GM18519 (cell line): ENCODE measurements at regions not wholly inside any gene's neighbourhood (a gene's known extent, or its start where the extent isn't known, plus 50 kb on each side); places are given as distances from the start of the nearest gene placed in this dataset.
"Not testable (repeated sequence)": the region's sequence is repeated elsewhere in the genome, so short reads cannot be mapped to it uniquely, and the experiment has no call there.

Experiments used
- ATAC-seq: cut with Tn5 transposase; IDR thresholded peaks from one replicate; pipeline ENCODE4 v1.9.1; 2021; ENCODE audit warnings: mild to moderate bottlenecking, moderate library complexity; ENCODE audit not compliant: unreplicated experiment, low FRiP score

- no peak for ATAC-seq
Observed at GRCh38 chr15:62218841-62219240, 53.8 kb upstream of the C2CD4B start.

GRCh38 chr15:62219799-62220198 lies 54.7 kb upstream of the C2CD4B start:
- ATAC-seq: no peak

- ATAC-seq: no peak
Observed at GRCh38 chr15:62223020-62223419, 57.9 kb upstream of the C2CD4B start.

GRCh38 chr15:62228604-62229003 lies 63.5 kb upstream of the C2CD4B start:
- ATAC-seq: no peak

- ATAC-seq: no peak
Observed at GRCh38 chr15:62231856-62232255, 66.8 kb upstream of the C2CD4B start.

GRCh38 chr15:62240121-62241096 lies 75.3 kb upstream of the C2CD4B start:
- no peak for ATAC-seq

- ATAC-seq: no peak
Observed at GRCh38 chr15:62241135-62241770, 76.2 kb upstream of the C2CD4B start.

- ATAC-seq: no peak
Observed at GRCh38 chr15:62242999-62243398, 77.9 kb upstream of the C2CD4B start.

GRCh38 chr15:62244762-62245161 lies 79.7 kb upstream of the C2CD4B start:
- ATAC-seq: no peak

- ATAC-seq: no peak
Observed at GRCh38 chr15:62248277-62248984, 83.3 kb upstream of the C2CD4B start.

GRCh38 chr15:62249501-62249900 lies 84.4 kb upstream of the C2CD4B start:
- ATAC-seq: no peak

GRCh38 chr15:62250186-62250585 lies 85.1 kb upstream of the C2CD4B start:
- ATAC-seq: no peak

- ATAC-seq: no peak
Observed at GRCh38 chr15:62250978-62251377, 85.9 kb upstream of the C2CD4B start.

- ATAC-seq: no peak
Observed at GRCh38 chr15:62253294-62253693, 88.2 kb upstream of the C2CD4B start.

- no peak for ATAC-seq
Observed at GRCh38 chr15:62254137-62254934, 89.3 kb upstream of the C2CD4B start.

GRCh38 chr15:62256430-62256829 lies 91.3 kb upstream of the C2CD4B start:
- not testable (repeated sequence) for ATAC-seq

- no peak for ATAC-seq
Observed at GRCh38 chr15:62257996-62258521, 93.0 kb upstream of the C2CD4B start.

- ATAC-seq: no peak
Observed at GRCh38 chr15:62262305-62262941, 97.3 kb upstream of the C2CD4B start.

- no peak for ATAC-seq
Observed at GRCh38 chr15:62264196-62264595, 99.1 kb upstream of the C2CD4B start.

GRCh38 chr15:62269504-62269903 lies 104.4 kb upstream of the C2CD4B start:
- no peak for ATAC-seq
